Ovary (tissue), 7 donors: ENCODE measurements at regions not wholly inside any gene's neighbourhood (a gene's known extent, or its start where the extent isn't known, plus 50 kb on each side); places are given as distances from the start of the nearest gene placed in this dataset.
"Not testable (repeated sequence)": the region's sequence is repeated elsewhere in the genome, so short reads cannot be mapped to it uniquely, and the experiment has no call there.

ENCODE experiments used
- DNase-seq, 5 donors: peaks; one replicate each; pipeline ENCODE4 v3.0.0-alpha.2; 2019 to 2020
- H3K27ac ChIP-seq, 2 donors: fragments of 200-600 bp; one replicate each; pipeline versions ENCODE4 v1.5.1 to v1.8.0; 2019 to 2022
- H3K27me3 ChIP-seq: fragments of 200-600 bp; one replicate; pipeline ENCODE4 v1.8.0; 2022
- H3K36me3 ChIP-seq: fragments of 200-600 bp; sonication (generic); one replicate; pipeline ENCODE4 v1.5.1; 2019
- H3K4me1 ChIP-seq: one replicate; pipeline ENCODE4 v1.8.1; 2013; ENCODE audit warnings: mild to moderate bottlenecking, moderate library complexity; ENCODE audit not compliant: insufficient read depth
- H3K4me3 ChIP-seq: fragments of 200-600 bp; sonication (generic); one replicate; pipeline ENCODE4 v1.5.1; 2017
- H3K9me3 ChIP-seq, 2 donors: fragments of 200-600 bp in 1 of 2; sonication (generic) in 1 of 2; one replicate each; pipeline versions ENCODE4 v1.5.1 to v1.8.1; 2013 to 2019; ENCODE audit warnings: mild to moderate bottlenecking in 1 of 2, moderate library complexity in 1 of 2
- CTCF ChIP-seq, 3 donors: fragments of 450-650 bp in 2 of 3; fragments of 200-600 bp in 1 of 3; IDR thresholded peaks; one replicate each; pipeline versions ENCODE4 v1.5.1 to v1.8.0; 2016 to 2022; ENCODE audit warnings: antibody characterized with exemption in 3 of 3, mild to moderate bottlenecking in 1 of 3
- EP300 ChIP-seq: sonication (generic); formaldehyde crosslinking; IDR thresholded peaks from one replicate; pipeline ENCODE4 v1.6.1; 2017; ENCODE audit warnings: antibody characterized with exemption
- POLR2A ChIP-seq: fragments of 450-650 bp; IDR thresholded peaks from one replicate; pipeline ENCODE4 v1.6.1; 2017; ENCODE audit warnings: antibody characterized with exemption, mild to moderate bottlenecking, moderate library complexity
- WGBS, 3 donors: extraction: QIAGEN DNeasy Blood & Tissue Kit in 1 of 3; methylation state at CpG; one replicate each; pipeline versions ENCODE4 v1.1.5 to v1.1.7; 2013 to 2017; 5-methylcytosine and 5-hydroxymethylcytosine counted together
- intact Hi-C, 4 donors: fragments of 100-400 bp; cut with DNase I; formaldehyde crosslinking; loops; one replicate each; pipeline versions ENCODE4 v1.11.0 to v1.15.1; 2022 to 2023
- donor health status: DM: no; HTN: no; CAD: no; lungs with moderate emphysema.
- donor health status: DM: no; HTN: no; CAD: no.
- donor health status: Bipolar disorder and iron deficiency.
- donor health status: DM: no; HTN: no; CAD: no.
- donor health status: DM: yes; HTN: yes; CAD: no.

- no peaks in the 10 kb centered on the region for H3K27me3 ChIP-seq
- no peaks in the 10 kb centered on the region for H3K4me1 ChIP-seq
- TF ChIP-seq CTCF (IDR thresholded peaks at IDR 0.05): no peak
- no peak for TF ChIP-seq EP300
- no peak for TF ChIP-seq POLR2A
- H3K36me3 ChIP-seq: no peaks in the 10 kb centered on the region
- 87 to 92% (median 89%) methylated on average over 4 of the region's 4 CpGs for WGBS, 3 donors
- intact Hi-C loops: no loop called here
- H3K27ac ChIP-seq: no peak overlapping the region
- H3K4me3 ChIP-seq: no peak overlapping the region
- H3K9me3 ChIP-seq: peaks cover 0 to 3% of the 10 kb centered on the region in 2 donors
- no peak for DNase-seq
Observed at GRCh38 chr4:135412213-135412612, 1210.6 kb upstream of the PABPC4L start.

- Histone ChIP-seq H3K4me3 (no peak overlapping the region), H3K27me3 (no peaks in the 10 kb centered on the region), H3K27ac (no peak overlapping the region), H3K36me3 (no peaks in the 10 kb centered on the region), H3K4me1 (no peaks in the 10 kb centered on the region), H3K9me3 (peaks cover 0 to 3% of the 10 kb centered on the region in 2 donors)
- DNase-seq: no peak
- intact Hi-C loops: no loop called here
- TF ChIP-seq EP300 (no peak), POLR2A (no peak), CTCF (IDR thresholded peaks at IDR 0.05) (no peak)
- 29 to 31% (median 31%) methylated on average over 2 of the region's 2 CpGs for WGBS, 3 donors
Observed at GRCh38 chr4:135411251-135411650, 1209.7 kb upstream of the PABPC4L start.

- intact Hi-C loops, H3K27ac ChIP-seq, DNase-seq, H3K9me3 ChIP-seq, H3K4me3 ChIP-seq, H3K27me3 ChIP-seq, H3K4me1 ChIP-seq, H3K36me3 ChIP-seq: not testable (repeated sequence)
- 71 to 77% (median 71%) methylated on average over 4 of the region's 4 CpGs for WGBS, 3 donors
Observed at GRCh38 chr4:135409261-135409660, 1207.7 kb upstream of the PABPC4L start.

GRCh38 chr4:135408109-135408508 lies 1206.5 kb upstream of the PABPC4L start:
- WGBS, 3 donors: 92 to 94% (median 93%) methylated on average over 12 of the region's 12 CpGs
- peaks cover 0 to 3% of the 10 kb centered on the region in 2 donors for H3K9me3 ChIP-seq
- TF ChIP-seq EP300: no peak
- TF ChIP-seq POLR2A: no peak
- TF ChIP-seq CTCF (IDR thresholded peaks at IDR 0.05): no peak
- intact Hi-C loops: no loop called here
- no peak overlapping the region for H3K27ac ChIP-seq
- no peaks in the 10 kb centered on the region for H3K4me1 ChIP-seq
- DNase-seq: no peak
- no peaks in the 10 kb centered on the region for H3K27me3 ChIP-seq
- H3K4me3 ChIP-seq: no peak overlapping the region
- no peaks in the 10 kb centered on the region for H3K36me3 ChIP-seq

- H3K27ac ChIP-seq, H3K4me3 ChIP-seq, H3K36me3 ChIP-seq, H3K4me1 ChIP-seq, H3K9me3 ChIP-seq, DNase-seq, intact Hi-C loops, H3K27me3 ChIP-seq: not testable (repeated sequence)
- WGBS, 3 donors: 94 to 97% (median 96%) methylated on average over 20 to 22 of the region's 22 CpGs
Observed at GRCh38 chr4:135406597-135406996, 1205.0 kb upstream of the PABPC4L start.
